DND-41 (cell line): ENCODE measurements at regions not wholly inside any gene's neighbourhood (a gene's known extent, or its start where the extent isn't known, plus 50 kb on each side); places are given as distances from the start of the nearest gene placed in this dataset.

Experiments used
- ATAC-seq: fragments of 200-7000 bp; cut with Tn5 transposase; 3 replicates; pipeline ENCODE4 v1.9.1; 2021; ENCODE audit warnings: low read depth; ENCODE audit not compliant: insufficient read depth
- DNase-seq: peaks from one replicate; pipeline ENCODE4 v3.0.0-alpha.2; 2020
- H2AFZ ChIP-seq: 2 replicates; pipeline ENCODE4 v1.6.0; 2012; ENCODE audit warnings: low read depth, low read length
- H3K27ac ChIP-seq: 2 replicates; pipeline ENCODE4 v1.5.1; 2012; ENCODE audit warnings: low read length, inconsistent platforms
- H3K27me3 ChIP-seq: fragments of 200-600 bp; sonication (generic); 2 replicates; pipeline ENCODE4 v1.6.0; 2012; ENCODE audit warnings: low read length, mild to moderate bottlenecking, inconsistent platforms; ENCODE audit not compliant: insufficient read depth, poor library complexity
- H3K36me3 ChIP-seq: 2 replicates; pipeline ENCODE4 v1.5.1; 2012; ENCODE audit warnings: low read length, inconsistent platforms; ENCODE audit not compliant: insufficient read depth
- H3K4me1 ChIP-seq: 2 replicates; pipeline ENCODE4 v1.5.1; 2012; ENCODE audit warnings: mild to moderate bottlenecking, low read length; ENCODE audit not compliant: insufficient read depth
- H3K4me2 ChIP-seq: 2 replicates; pipeline ENCODE4 v1.6.0; 2012; ENCODE audit warnings: mild to moderate bottlenecking, moderate library complexity, low read length, inconsistent platforms; ENCODE audit not compliant: insufficient read depth
- H3K4me3 ChIP-seq, 2 experiments: fragments of 200-600 bp in 1 of 2; shearing (Covaris generic) in 1 of 2; 2 replicates each; pipeline ENCODE4 v1.5.1; 2012 to 2016; ENCODE audit warnings: inconsistent platforms in 2 of 2, low read length in 2 of 2, mild to moderate bottlenecking in 2 of 2, low read depth in 1 of 2, moderate library complexity in 1 of 2
- H3K79me2 ChIP-seq: 2 replicates; pipeline ENCODE4 v1.6.0; 2012; ENCODE audit warnings: low read length, inconsistent platforms; ENCODE audit not compliant: insufficient read depth
- H3K9ac ChIP-seq: 2 replicates; pipeline ENCODE4 v1.6.0; 2012; ENCODE audit warnings: low read depth, mild to moderate bottlenecking, inconsistent platforms, low read length, moderate library complexity
- H3K9me3 ChIP-seq: 2 replicates; pipeline ENCODE4 v1.5.1; 2012; ENCODE audit warnings: low read length, moderate library complexity, mild to moderate bottlenecking, inconsistent platforms; ENCODE audit not compliant: insufficient read depth, severe bottlenecking
- H4K20me1 ChIP-seq: 2 replicates; pipeline ENCODE4 v1.6.0; 2012; ENCODE audit warnings: low read length; ENCODE audit not compliant: insufficient read depth
- CTCF ChIP-seq: IDR thresholded peaks from 2 replicates; pipeline ENCODE4 v1.5.1; 2012; ENCODE audit warnings: borderline replicate concordance, low read length, moderate library complexity, mild to moderate bottlenecking; ENCODE audit not compliant: poor library complexity, severe bottlenecking; ENCODE audit errors: extremely low read depth
- EZH2 ChIP-seq: IDR thresholded peaks from 3 replicates; pipeline ENCODE4 v1.6.1; 2012; ENCODE audit warnings: borderline replicate concordance, low read depth, mild to moderate bottlenecking, moderate library complexity, low read length, inconsistent platforms; ENCODE audit not compliant: severe bottlenecking

GRCh38 chr6:119466226-119466625, 116.7 kb upstream of the MAN1A1 start:
- Histone ChIP-seq H3K36me3 (no peaks in the 10 kb centered on the region), H3K27ac (peak overlapping the region; percentile 57; the same call in 1 of the 2 replicates), H3K9ac (no peak overlapping the region), H3K4me3 (no peak overlapping the region), H3K4me2 (no peak overlapping the region), H3K27me3 (no peaks in the 10 kb centered on the region), H3K9me3 (no peaks in the 10 kb centered on the region), H3K4me1 (peaks cover 40% of the 10 kb centered on the region), H2AFZ (peak overlapping the region; percentile 57), H4K20me1 (no peaks in the 10 kb centered on the region), H3K79me2 (no peaks in the 10 kb centered on the region)
- no peak for TF ChIP-seq EZH2
- no peak for TF ChIP-seq CTCF
- ATAC-seq (no peak), DNase-seq (no peak)

GRCh38 chr6:119463081-119463626, 113.6 kb upstream of the MAN1A1 start:
- no peak overlapping the region for H3K4me3 ChIP-seq

DNA sequence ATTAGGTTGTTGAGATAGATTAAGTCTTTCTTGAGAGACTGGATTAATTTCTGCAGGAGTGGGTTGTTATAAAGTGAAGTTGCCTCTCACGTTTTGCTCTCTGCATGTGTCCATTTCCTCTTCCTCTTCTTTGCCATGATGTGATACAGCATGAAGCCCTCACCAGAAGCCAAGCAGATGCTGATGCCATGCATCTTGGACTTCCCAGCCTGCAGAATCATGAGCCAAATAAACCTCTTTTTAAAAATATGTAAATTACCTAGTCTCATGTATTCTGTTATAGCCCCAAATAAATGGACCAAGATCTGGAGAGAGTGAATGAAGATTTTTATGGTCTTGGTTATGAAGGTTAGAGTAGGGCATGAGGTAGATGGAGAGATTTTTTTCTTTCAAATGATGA, 111.6 kb upstream of the MAN1A1 start:
- no peaks in the 10 kb centered on the region for H3K79me2 ChIP-seq
- TF ChIP-seq EZH2 (no peak), CTCF (no peak)
- H3K36me3 ChIP-seq, result no peaks in the 10 kb centered on the region
- no peak overlapping the region for H3K4me3 ChIP-seq
- no peak overlapping the region for H2AFZ ChIP-seq
- ATAC-seq (no peak), DNase-seq (no peak)
- H3K9ac ChIP-seq, result no peak overlapping the region
- no peaks in the 10 kb centered on the region for H3K27me3 ChIP-seq
- H4K20me1 ChIP-seq, result no peaks in the 10 kb centered on the region
- no peak overlapping the region for H3K27ac ChIP-seq
- H3K9me3 ChIP-seq, result peaks cover 4% of the 10 kb centered on the region
- no peak overlapping the region for H3K4me2 ChIP-seq
- H3K4me1 ChIP-seq, result peaks cover 23% of the 10 kb centered on the region

More at GRCh38 chr6:119463081-119463626, 113.6 kb upstream of the MAN1A1 start:
- TF ChIP-seq CTCF, result no peak
- TF ChIP-seq EZH2, result no peak
- Histone ChIP-seq H3K4me2 (no peak overlapping the region; the same call in 1 of the 2 replicates), H3K9me3 (peaks cover 4% of the 10 kb centered on the region), H3K4me1 (peaks cover 40% of the 10 kb centered on the region), H4K20me1 (no peaks in the 10 kb centered on the region), H3K27me3 (no peaks in the 10 kb centered on the region), H2AFZ (peak overlapping the region; percentile 50), H3K27ac (peak overlapping the region; percentile 82), H3K79me2 (no peaks in the 10 kb centered on the region), H3K9ac (peak overlapping the region; percentile 8; the same call in 1 of the 2 replicates), H3K36me3 (no peaks in the 10 kb centered on the region)
- DNase-seq (no peak), ATAC-seq (peak; percentile 51; the same call in 2 of the 3 replicates)
